Endothelial cell of umbilical vein (primary cell): ENCODE measurements at regions not wholly inside any gene's neighbourhood (a gene's known extent, or its start where the extent isn't known, plus 50 kb on each side); places are given as distances from the start of the nearest gene placed in this dataset.
"Not testable (repeated sequence)": the region's sequence is repeated elsewhere in the genome, so short reads cannot be mapped to it uniquely, and the experiment has no call there.

Experiments
- BruUV-seq: library from RNA; stranded (reverse); fragments of 400-500 nt; replicated peaks from 2 replicates; lab custom pipeline; 2021; lab: Mats Ljungman, UMichigan
- CTCF ChIA-PET: fragments of 300-600, 350-600 bp; sonication (Branson Sonifier 250); formaldehyde crosslinking; loops from one replicate; lab custom pipeline; 2021; ENCODE audit warnings: antibody characterized with exemption, inconsistent platforms; lab: Charles Lee
- POLR2A ChIA-PET: fragments of 300-600, 350-600 bp; sonication (Branson Sonifier 250); formaldehyde crosslinking; loops from one replicate; lab custom pipeline; 2021; ENCODE audit warnings: antibody characterized with exemption, inconsistent platforms; lab: Charles Lee
- DNase-seq: peaks from one replicate; pipeline ENCODE4 v3.0.0-alpha.2; 2011; ENCODE audit warnings: low read depth, low spot score
- FAIRE-seq: peaks from 2 replicates; lab custom pipeline; 2011; peaks lifted over from hg19 to GRCh38; lab: Jason Lieb, UNC
- H2AFZ ChIP-seq: 2 replicates; pipeline ENCODE4 v1.6.0; 2012; ENCODE audit warnings: low read depth, low read length, control low read depth, inconsistent platforms
- H3K27ac ChIP-seq: 2 replicates; pipeline ENCODE4 v1.5.1; 2011; ENCODE audit warnings: low read depth, mild to moderate bottlenecking, control low read depth, low read length, moderate library complexity; ENCODE audit not compliant: insufficient read depth
- H3K27me3 ChIP-seq, 2 experiments: 2 replicates each; pipeline versions ENCODE4 v1.6.0 to v1.6.1; 2011; ENCODE audit warnings: low read length in 2 of 2, mixed read lengths in 1 of 2; ENCODE audit not compliant: control insufficient read depth in 2 of 2, insufficient read depth in 2 of 2
- H3K36me3 ChIP-seq, 2 experiments: 2 replicates in 1 of 2; 3 replicates in 1 of 2; pipeline ENCODE4 v1.5.1; 2011; ENCODE audit warnings: low read length in 2 of 2, mild to moderate bottlenecking in 1 of 2, moderate library complexity in 1 of 2; ENCODE audit not compliant: control insufficient read depth in 2 of 2, insufficient read depth in 2 of 2; ENCODE audit errors: extremely low read depth in 1 of 2
- H3K4me1 ChIP-seq: 3 replicates; pipeline ENCODE4 v1.5.1; 2011; ENCODE audit warnings: mild to moderate bottlenecking, low read length; ENCODE audit not compliant: control insufficient read depth, insufficient read depth; ENCODE audit errors: extremely low read depth
- H3K4me2 ChIP-seq: 2 replicates; pipeline ENCODE4 v1.6.1; 2011; ENCODE audit warnings: low read length, control low read depth, mixed read lengths; ENCODE audit not compliant: insufficient read depth
- H3K4me3 ChIP-seq, 3 experiments: fragments of 200-600 bp in 1 of 3; sonication (generic), shearing (Covaris generic) in 1 of 3; replicated peaks in 1 of 3; 2 replicates each; pipeline ENCODE4 v1.5.1; 2011 to 2016; ENCODE audit warnings: control low read depth in 3 of 3, low read length in 3 of 3, mild to moderate bottlenecking in 2 of 3, inconsistent platforms in 1 of 3, low read depth in 1 of 3, moderate library complexity in 1 of 3; ENCODE audit not compliant: insufficient read depth in 1 of 3
- H3K79me2 ChIP-seq: 2 replicates; pipeline ENCODE4 v1.6.0; 2012; ENCODE audit warnings: low read length, inconsistent platforms; ENCODE audit not compliant: control insufficient read depth, insufficient read depth
- H3K9ac ChIP-seq: replicated peaks from 2 replicates; pipeline ENCODE3; 2011; ENCODE audit warnings: low read length, control low read depth; ENCODE audit not compliant: insufficient read depth; ENCODE audit errors: extremely low read depth
- H3K9me1 ChIP-seq: replicated peaks from 3 replicates; pipeline ENCODE4 v1.6.0; 2011; ENCODE audit warnings: mild to moderate bottlenecking, low read length; ENCODE audit not compliant: control insufficient read depth, insufficient read depth; ENCODE audit errors: extremely low read depth
- H3K9me3 ChIP-seq: replicated peaks from 2 replicates; pipeline ENCODE4 v1.5.1; 2012; ENCODE audit warnings: low read length, inconsistent platforms; ENCODE audit not compliant: control insufficient read depth, insufficient read depth
- H4K20me1 ChIP-seq: replicated peaks from 2 replicates; pipeline ENCODE3; 2011; ENCODE audit warnings: mild to moderate bottlenecking, low read length; ENCODE audit not compliant: control insufficient read depth, insufficient read depth; ENCODE audit errors: extremely low read depth
- EZH2 ChIP-seq: IDR thresholded peaks from 2 replicates; pipeline ENCODE4 v1.6.1; 2012; ENCODE audit warnings: borderline replicate concordance, low read depth, mild to moderate bottlenecking, moderate library complexity, low read length, inconsistent platforms; ENCODE audit not compliant: severe bottlenecking
- FOS ChIP-seq: IDR thresholded peaks from 2 replicates; pipeline ENCODE4 v1.6.1; 2011; ENCODE audit warnings: mild to moderate bottlenecking, low read length, moderate library complexity, borderline replicate concordance; ENCODE audit not compliant: insufficient read depth
- GATA2 ChIP-seq: IDR thresholded peaks from 2 replicates; pipeline ENCODE4 v1.7.0; 2011; ENCODE audit warnings: low read depth, mild to moderate bottlenecking, moderate library complexity, mixed read lengths, low read length; ENCODE audit not compliant: insufficient read length, insufficient read depth
- JUN ChIP-seq: IDR thresholded peaks from 2 replicates; pipeline ENCODE4 v1.6.1; 2011; ENCODE audit warnings: borderline replicate concordance, low read depth; ENCODE audit not compliant: insufficient read length, insufficient read depth
- MYC ChIP-seq: IDR thresholded peaks from one replicate; pipeline ENCODE4 v1.6.1; 2011; ENCODE audit warnings: mild to moderate bottlenecking, low read depth, low read length
- POLR2A ChIP-seq: IDR thresholded peaks from 2 replicates; pipeline ENCODE4 v1.6.1; 2012; ENCODE audit warnings: low read depth, mild to moderate bottlenecking, control low read depth, low read length
- POLR2AphosphoS5 ChIP-seq: IDR thresholded peaks from 2 replicates; pipeline ENCODE4 v1.6.1; 2012; ENCODE audit warnings: low read depth, mild to moderate bottlenecking, control low read depth, low read length, moderate library complexity; ENCODE audit not compliant: insufficient read depth
- dilution Hi-C: fragments of 300-500 bp; cut with MboI; formaldehyde crosslinking; loops from one replicate; pipeline ENCODE4 v1.15.0; 2019; ENCODE audit warnings: low sequenced_read_pairs; ENCODE audit not compliant: extremely low pct_ligation_motif_present
- intact Hi-C: fragments of 100-400 bp; cut with micrococcal nuclease; formaldehyde crosslinking; loops from one replicate; pipeline ENCODE4 v1.10.0; 2022
- TF ChIP-seq, protein P1 (sequence below): IDR thresholded peaks from 2 replicates; pipeline ENCODE4 v1.6.1; 2011; ENCODE audit not compliant: insufficient read depth, insufficient read length
- TF ChIP-seq, protein P2 (sequence below), 2 donors: IDR thresholded peaks; 1 replicate in 1 of 2; 2 replicates in 1 of 2; pipeline ENCODE4 v1.5.1; 2011; ENCODE audit warnings: low read length in 2 of 2, mild to moderate bottlenecking in 2 of 2, moderate library complexity in 2 of 2, control low read depth in 1 of 2, inconsistent platforms in 1 of 2, low read depth in 1 of 2; ENCODE audit not compliant: insufficient read depth in 1 of 2; ENCODE audit errors: extremely low read depth in 1 of 2

DNA sequence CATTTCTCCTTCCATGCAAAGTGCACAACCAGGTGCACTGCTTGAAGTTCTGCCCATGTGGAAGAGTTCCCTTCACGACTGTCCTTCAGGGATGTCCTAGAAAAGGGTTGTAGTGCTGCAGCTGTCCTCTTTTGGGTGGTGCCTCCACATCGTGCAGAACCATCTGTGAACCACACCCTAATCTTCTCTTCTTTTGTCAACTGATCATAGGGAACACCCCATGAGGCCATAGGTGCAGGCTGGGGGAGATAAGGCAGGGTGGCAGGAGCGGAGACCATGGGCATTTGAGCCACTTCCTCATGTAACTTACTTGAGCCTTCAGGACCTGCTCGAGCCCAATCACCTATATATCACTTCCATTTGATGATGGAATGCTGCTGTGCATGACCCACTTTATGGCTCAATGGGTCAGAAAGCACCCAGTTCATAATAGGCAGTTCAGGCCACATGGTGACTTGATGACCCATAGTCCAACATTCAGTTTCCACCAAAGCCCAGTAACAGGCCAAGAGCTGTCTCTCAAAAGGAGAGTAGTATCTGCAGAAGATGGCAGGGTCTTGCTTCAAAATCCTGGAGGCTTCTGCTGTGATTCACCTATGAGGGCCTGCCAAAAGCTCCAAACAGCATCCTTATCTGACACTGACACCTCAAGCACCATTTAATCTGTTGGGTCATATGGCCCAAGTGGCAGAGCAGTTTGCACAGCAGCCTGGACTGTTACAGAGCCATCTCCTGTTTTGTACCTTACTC lies 84.7 kb upstream of the CYRIA start:
- CTCF ChIA-PET, result no interaction called here

DNA sequence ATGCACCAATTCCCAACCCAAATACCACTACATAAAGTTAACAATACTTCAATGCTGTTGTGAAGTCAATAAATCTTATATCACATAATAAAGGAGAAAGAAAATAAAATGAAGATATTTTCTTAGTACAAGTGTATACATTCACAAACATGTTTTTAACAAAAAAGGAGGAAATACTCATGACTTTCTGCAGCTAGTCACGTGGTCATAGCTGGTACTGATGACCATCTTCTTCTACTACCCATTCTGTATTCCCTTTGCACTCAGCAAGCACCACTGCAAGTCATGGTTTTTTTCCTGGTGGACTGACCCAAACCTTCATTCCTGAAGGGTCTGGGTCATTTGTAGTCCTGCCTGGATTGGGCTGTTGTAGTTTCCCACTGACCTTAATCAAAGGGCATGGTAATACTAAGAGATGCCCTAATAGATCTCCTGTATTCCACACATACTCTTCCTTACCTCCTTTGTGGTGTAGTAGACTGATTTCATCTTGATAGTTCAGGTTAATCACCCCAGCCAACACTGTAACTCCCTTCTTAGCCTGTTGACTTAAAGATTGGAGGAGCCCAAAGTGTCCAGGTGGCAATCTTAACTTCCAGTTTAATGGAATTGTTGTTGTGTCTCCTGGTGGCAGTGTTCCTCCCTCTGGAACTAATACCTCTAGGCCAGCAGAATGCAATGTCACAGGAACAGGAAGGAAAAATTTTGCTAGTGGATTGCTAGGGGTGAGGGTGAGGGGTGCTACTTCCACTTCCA lies 83.1 kb upstream of the CYRIA start:
- H3K36me3 ChIP-seq, POLR2A ChIA-PET, CTCF ChIA-PET, H3K9me3 ChIP-seq, FAIRE-seq, H4K20me1 ChIP-seq, intact Hi-C loops, H3K9me1 ChIP-seq, H3K4me2 ChIP-seq, DNase-seq, H3K9ac ChIP-seq, H2AFZ ChIP-seq, BruUV-seq, H3K27ac ChIP-seq, dilution Hi-C loops, H3K4me1 ChIP-seq, H3K79me2 ChIP-seq, H3K27me3 ChIP-seq, H3K4me3 ChIP-seq: not testable (repeated sequence)

More for the DNA sequence above, 84.7 kb upstream of the CYRIA start:
- H3K36me3 ChIP-seq, result no peaks in the 10 kb centered on the region
- POLR2A ChIA-PET, result no interaction called here
- H3K4me2 ChIP-seq, result no peak overlapping the region
- H2AFZ ChIP-seq, result no peak overlapping the region
- no peaks in the 10 kb centered on the region for H3K27me3 ChIP-seq
- no peak overlapping the region for H3K9ac ChIP-seq
- no peaks in the 10 kb centered on the region for H3K9me1 ChIP-seq
- no peaks in the 10 kb centered on the region for H4K20me1 ChIP-seq
- no TSS peak for BruUV-seq
- no peaks in the 10 kb centered on the region for H3K79me2 ChIP-seq
- FAIRE-seq (no peak), DNase-seq (no peak)
- H3K9me3 ChIP-seq, result no peaks in the 10 kb centered on the region
- H3K4me3 ChIP-seq, result no peak overlapping the region
- no peaks in the 10 kb centered on the region for H3K4me1 ChIP-seq
- intact Hi-C loops, result no loop called here
- TF ChIP-seq, protein P1, sequence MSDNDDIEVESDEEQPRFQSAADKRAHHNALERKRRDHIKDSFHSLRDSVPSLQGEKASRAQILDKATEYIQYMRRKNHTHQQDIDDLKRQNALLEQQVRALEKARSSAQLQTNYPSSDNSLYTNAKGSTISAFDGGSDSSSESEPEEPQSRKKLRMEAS, result no peak
- no peak for TF ChIP-seq JUN
- no peak for TF ChIP-seq EZH2
- TF ChIP-seq MYC, result no peak
- no peak for TF ChIP-seq FOS
- no peak for TF ChIP-seq GATA2
- TF ChIP-seq POLR2A, result no peak
- TF ChIP-seq POLR2AphosphoS5, result no peak
- TF ChIP-seq, protein P2, sequence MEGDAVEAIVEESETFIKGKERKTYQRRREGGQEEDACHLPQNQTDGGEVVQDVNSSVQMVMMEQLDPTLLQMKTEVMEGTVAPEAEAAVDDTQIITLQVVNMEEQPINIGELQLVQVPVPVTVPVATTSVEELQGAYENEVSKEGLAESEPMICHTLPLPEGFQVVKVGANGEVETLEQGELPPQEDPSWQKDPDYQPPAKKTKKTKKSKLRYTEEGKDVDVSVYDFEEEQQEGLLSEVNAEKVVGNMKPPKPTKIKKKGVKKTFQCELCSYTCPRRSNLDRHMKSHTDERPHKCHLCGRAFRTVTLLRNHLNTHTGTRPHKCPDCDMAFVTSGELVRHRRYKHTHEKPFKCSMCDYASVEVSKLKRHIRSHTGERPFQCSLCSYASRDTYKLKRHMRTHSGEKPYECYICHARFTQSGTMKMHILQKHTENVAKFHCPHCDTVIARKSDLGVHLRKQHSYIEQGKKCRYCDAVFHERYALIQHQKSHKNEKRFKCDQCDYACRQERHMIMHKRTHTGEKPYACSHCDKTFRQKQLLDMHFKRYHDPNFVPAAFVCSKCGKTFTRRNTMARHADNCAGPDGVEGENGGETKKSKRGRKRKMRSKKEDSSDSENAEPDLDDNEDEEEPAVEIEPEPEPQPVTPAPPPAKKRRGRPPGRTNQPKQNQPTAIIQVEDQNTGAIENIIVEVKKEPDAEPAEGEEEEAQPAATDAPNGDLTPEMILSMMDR (IDR thresholded peaks at IDR 0.05; ENCODE audit: extremely low read depth in 1 of 2, insufficient read depth in 1 of 2, low read depth in 1 of 2, low read length in 2 of 2), result no peak
- dilution Hi-C loops, result no loop called here
- no peak overlapping the region for H3K27ac ChIP-seq
